ENCODE measurements at regions not wholly inside any gene's neighbourhood (a gene's known extent, or its start where the extent isn't known, plus 50 kb on each side); places are given as distances from the start of the nearest gene placed in this dataset.

DNA sequence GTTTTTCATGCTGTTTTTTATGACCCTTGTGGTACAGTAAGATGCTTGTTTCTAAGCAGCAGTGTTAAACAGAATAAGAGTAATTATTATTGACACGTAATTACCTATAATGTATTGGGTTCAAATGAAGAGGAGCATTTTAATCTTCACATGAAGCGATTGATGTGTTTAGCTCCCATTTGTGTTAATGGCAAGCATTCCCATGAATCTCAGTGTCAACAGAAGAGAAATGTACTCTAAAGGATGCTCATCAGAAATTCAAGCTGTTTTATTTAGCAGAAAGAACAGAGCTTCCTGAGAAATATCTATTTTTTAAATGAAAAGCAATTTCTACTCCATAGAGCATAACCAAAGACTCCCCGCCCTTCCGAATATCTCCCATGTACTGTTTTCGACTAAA is 341.3 kb upstream of the LINC00305 start:
- Mint-ChIP-seq H3K9me3 (no peaks in the 10 kb centered on the region), H3K27me3 (ENCODE audit: insufficient read depth) (no peaks in the 10 kb centered on the region), H3K27ac (no peak overlapping the region), H3K4me3 (no peak overlapping the region), H3K4me1 (no peaks in the 10 kb centered on the region), H3K36me3 (ENCODE audit: low read depth) (no peaks in the 10 kb centered on the region)
- Histone ChIP-seq H3K4me1 (ENCODE audit: control insufficient read depth, insufficient read depth, low read length) (no peaks in the 10 kb centered on the region), H3K27me3 (ENCODE audit: control insufficient read depth, insufficient read depth, low read length, poor library complexity, severe bottlenecking) (no peaks in the 10 kb centered on the region), H3K27ac (ENCODE audit: low read depth, low read length) (no peak overlapping the region), H3K9me3 (ENCODE audit: control insufficient read depth, low read length) (no peaks in the 10 kb centered on the region), H3K36me3 (ENCODE audit: control insufficient read depth, insufficient read depth, low read length) (no peaks in the 10 kb centered on the region), H3K4me3 (ENCODE audit: low read length) (no peak overlapping the region), H3K9ac (ENCODE audit: extremely low read depth, low read length, poor library complexity, severe bottlenecking) (no peak overlapping the region)
- WGBS, 2 experiments (ENCODE audit: insufficient coverage in 1 of 2, insufficient read length in 1 of 2), result 98 to 100% methylated on average over 1 to 5 of the region's 5 CpGs
- TF ChIP-seq, protein P1, sequence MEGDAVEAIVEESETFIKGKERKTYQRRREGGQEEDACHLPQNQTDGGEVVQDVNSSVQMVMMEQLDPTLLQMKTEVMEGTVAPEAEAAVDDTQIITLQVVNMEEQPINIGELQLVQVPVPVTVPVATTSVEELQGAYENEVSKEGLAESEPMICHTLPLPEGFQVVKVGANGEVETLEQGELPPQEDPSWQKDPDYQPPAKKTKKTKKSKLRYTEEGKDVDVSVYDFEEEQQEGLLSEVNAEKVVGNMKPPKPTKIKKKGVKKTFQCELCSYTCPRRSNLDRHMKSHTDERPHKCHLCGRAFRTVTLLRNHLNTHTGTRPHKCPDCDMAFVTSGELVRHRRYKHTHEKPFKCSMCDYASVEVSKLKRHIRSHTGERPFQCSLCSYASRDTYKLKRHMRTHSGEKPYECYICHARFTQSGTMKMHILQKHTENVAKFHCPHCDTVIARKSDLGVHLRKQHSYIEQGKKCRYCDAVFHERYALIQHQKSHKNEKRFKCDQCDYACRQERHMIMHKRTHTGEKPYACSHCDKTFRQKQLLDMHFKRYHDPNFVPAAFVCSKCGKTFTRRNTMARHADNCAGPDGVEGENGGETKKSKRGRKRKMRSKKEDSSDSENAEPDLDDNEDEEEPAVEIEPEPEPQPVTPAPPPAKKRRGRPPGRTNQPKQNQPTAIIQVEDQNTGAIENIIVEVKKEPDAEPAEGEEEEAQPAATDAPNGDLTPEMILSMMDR (conservative IDR thresholded peaks at IDR 0.05), result no peak
- no peak for DNase-seq

DNA sequence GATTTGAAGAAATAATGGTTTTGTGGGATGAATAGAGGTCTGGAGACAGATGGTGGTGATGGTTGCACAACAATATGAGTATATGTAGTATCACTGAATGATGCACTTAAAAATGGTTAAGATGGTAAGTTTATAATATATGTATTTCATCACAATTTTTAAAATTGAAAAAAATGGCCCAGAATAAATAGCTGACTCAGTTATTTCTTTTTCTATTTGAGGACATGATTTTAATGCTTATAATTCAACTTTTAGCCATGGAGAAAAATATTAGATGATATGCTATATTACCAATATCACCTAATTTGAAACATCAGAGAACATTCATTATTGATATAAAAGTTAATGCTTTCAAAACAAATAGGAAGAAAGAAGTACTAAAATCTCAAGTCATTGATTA is 339.8 kb upstream of the LINC00305 start:
- Mint-ChIP-seq H3K4me1 (no peaks in the 10 kb centered on the region), H3K27ac (no peak overlapping the region), H3K4me3 (no peak overlapping the region), H3K27me3 (ENCODE audit: insufficient read depth) (no peaks in the 10 kb centered on the region), H3K9me3 (no peaks in the 10 kb centered on the region), H3K36me3 (ENCODE audit: low read depth) (no peaks in the 10 kb centered on the region)
- Histone ChIP-seq H3K27me3 (ENCODE audit: control insufficient read depth, insufficient read depth, low read length, poor library complexity, severe bottlenecking) (no peaks in the 10 kb centered on the region), H3K27ac (ENCODE audit: low read depth, low read length) (no peak overlapping the region), H3K36me3 (ENCODE audit: control insufficient read depth, insufficient read depth, low read length) (no peaks in the 10 kb centered on the region), H3K4me3 (ENCODE audit: low read length) (no peak overlapping the region), H3K4me1 (ENCODE audit: control insufficient read depth, insufficient read depth, low read length) (no peaks in the 10 kb centered on the region), H3K9ac (ENCODE audit: extremely low read depth, low read length, poor library complexity, severe bottlenecking) (no peak overlapping the region), H3K9me3 (ENCODE audit: control insufficient read depth, low read length) (no peaks in the 10 kb centered on the region)
- TF ChIP-seq, protein P1 (conservative IDR thresholded peaks at IDR 0.05), result no peak
- no peak for DNase-seq

DNA sequence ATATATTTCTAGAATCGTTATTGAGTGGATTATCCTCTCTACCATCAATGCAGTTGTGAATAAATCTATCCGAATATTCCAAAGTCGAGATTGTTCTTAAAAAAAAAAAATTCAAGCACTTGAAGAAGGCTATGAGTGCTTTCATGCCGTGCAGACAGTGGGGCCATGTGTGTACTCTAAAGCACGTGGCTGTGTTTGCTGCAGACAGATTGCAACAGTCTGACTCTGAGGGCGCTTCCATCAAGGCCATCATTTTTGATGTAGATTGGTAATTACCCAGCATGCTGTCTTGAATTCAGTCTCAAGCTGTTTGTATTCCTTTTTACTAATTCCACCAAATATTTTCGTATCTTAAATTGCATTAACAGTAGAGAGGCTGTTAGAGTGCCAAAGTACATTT is 325.9 kb upstream of the LINC00305 start:
- WGBS, 2 experiments (ENCODE audit: insufficient coverage in 1 of 2, insufficient read length in 1 of 2), result 93 to 94% methylated on average over 5 to 6 of the region's 7 CpGs
- Histone ChIP-seq H3K36me3 (ENCODE audit: control insufficient read depth, insufficient read depth, low read length) (no peaks in the 10 kb centered on the region), H3K27ac (ENCODE audit: low read depth, low read length) (no peak overlapping the region), H3K27me3 (ENCODE audit: control insufficient read depth, insufficient read depth, low read length, poor library complexity, severe bottlenecking) (no peaks in the 10 kb centered on the region), H3K4me1 (ENCODE audit: control insufficient read depth, insufficient read depth, low read length) (no peaks in the 10 kb centered on the region), H3K4me3 (ENCODE audit: low read length) (no peak overlapping the region), H3K9ac (ENCODE audit: extremely low read depth, low read length, poor library complexity, severe bottlenecking) (no peak overlapping the region), H3K9me3 (ENCODE audit: control insufficient read depth, low read length) (no peaks in the 10 kb centered on the region)
- peaks cover 1% of the 10 kb centered on the region for H3K4me1 Mint-ChIP-seq
- no peaks in the 10 kb centered on the region for H3K36me3 Mint-ChIP-seq (ENCODE audit: low read depth)
- H3K27ac Mint-ChIP-seq, result no peak overlapping the region
- no peaks in the 10 kb centered on the region for H3K9me3 Mint-ChIP-seq
- DNase-seq, result no peak
- H3K27me3 Mint-ChIP-seq (ENCODE audit: insufficient read depth), result no peaks in the 10 kb centered on the region
- no peak overlapping the region for H3K4me3 Mint-ChIP-seq
- TF ChIP-seq, protein P1 (conservative IDR thresholded peaks at IDR 0.05), result no peak

All from endodermal cell (in vitro differentiated cells).